Activated CD8-positive, alpha-beta T cell treated with anti-CD3 and anti-CD28 coated beads for 36 hours (primary cell): ENCODE measurements at regions not wholly inside any gene's neighbourhood (a gene's known extent, or its start where the extent isn't known, plus 50 kb on each side); places are given as distances from the start of the nearest gene placed in this dataset.

Experiments
- ATAC-seq: fragments of 200-7000 bp; cut with Tn5 transposase; one replicate; pipeline ENCODE4 v1.10.0; 2021; ENCODE audit warnings: mild to moderate bottlenecking, moderate library complexity
- CTCF ChIA-PET: fragments of 350-600 bp; sonication (Branson Sonifier 250); formaldehyde crosslinking; loops from one replicate; lab custom pipeline; 2021; ENCODE audit warnings: antibody characterized with exemption; lab: Charles Lee
- POLR2A ChIA-PET: fragments of 350-600 bp; sonication (Branson Sonifier 250); formaldehyde crosslinking; loops from one replicate; lab custom pipeline; 2021; ENCODE audit warnings: antibody characterized with exemption; lab: Charles Lee
- DNase-seq: peaks from one replicate; pipeline ENCODE4 v3.0.0-alpha.2; 2020
- H3K27ac Mint-ChIP-seq: one replicate; pipeline ENCODE4 v1.8.0; 2021; ENCODE audit warnings: mild to moderate bottlenecking, mixed read lengths
- H3K27me3 Mint-ChIP-seq: one replicate; pipeline ENCODE4 v1.8.0; 2021; ENCODE audit warnings: mixed read lengths
- H3K36me3 Mint-ChIP-seq: one replicate; pipeline ENCODE4 v1.8.0; 2021; ENCODE audit warnings: low read depth, mixed read lengths
- H3K4me1 Mint-ChIP-seq: one replicate; pipeline ENCODE4 v1.8.0; 2021; ENCODE audit warnings: low read depth, mixed read lengths
- H3K4me3 Mint-ChIP-seq: one replicate; pipeline ENCODE4 v1.8.0; 2021; ENCODE audit warnings: mild to moderate bottlenecking, moderate library complexity, mixed read lengths
- H3K9me3 Mint-ChIP-seq: one replicate; pipeline ENCODE4 v1.8.0; 2021; ENCODE audit warnings: mixed read lengths
- intact Hi-C: fragments of 100-400 bp; cut with micrococcal nuclease; formaldehyde crosslinking; loops from one replicate; pipeline ENCODE4 v1.10.0; 2022
- TF ChIP-seq, protein P1 (sequence below): fragments of 200-600 bp; IDR thresholded peaks from one replicate; pipeline ENCODE4 v1.8.0; 2022; ENCODE audit warnings: antibody characterized with exemption, mild to moderate bottlenecking

GRCh38 chr4:29046186-29046585, 1674.0 kb upstream of the PCDH7 start:
- Mint-ChIP-seq H3K4me3 (no peak overlapping the region), H3K36me3 (no peaks in the 10 kb centered on the region), H3K9me3 (peaks cover 15% of the 10 kb centered on the region), H3K4me1 (no peaks in the 10 kb centered on the region), H3K27ac (no peak overlapping the region), H3K27me3 (no peaks in the 10 kb centered on the region)
- intact Hi-C loops = no loop called here
- TF ChIP-seq, protein P1, sequence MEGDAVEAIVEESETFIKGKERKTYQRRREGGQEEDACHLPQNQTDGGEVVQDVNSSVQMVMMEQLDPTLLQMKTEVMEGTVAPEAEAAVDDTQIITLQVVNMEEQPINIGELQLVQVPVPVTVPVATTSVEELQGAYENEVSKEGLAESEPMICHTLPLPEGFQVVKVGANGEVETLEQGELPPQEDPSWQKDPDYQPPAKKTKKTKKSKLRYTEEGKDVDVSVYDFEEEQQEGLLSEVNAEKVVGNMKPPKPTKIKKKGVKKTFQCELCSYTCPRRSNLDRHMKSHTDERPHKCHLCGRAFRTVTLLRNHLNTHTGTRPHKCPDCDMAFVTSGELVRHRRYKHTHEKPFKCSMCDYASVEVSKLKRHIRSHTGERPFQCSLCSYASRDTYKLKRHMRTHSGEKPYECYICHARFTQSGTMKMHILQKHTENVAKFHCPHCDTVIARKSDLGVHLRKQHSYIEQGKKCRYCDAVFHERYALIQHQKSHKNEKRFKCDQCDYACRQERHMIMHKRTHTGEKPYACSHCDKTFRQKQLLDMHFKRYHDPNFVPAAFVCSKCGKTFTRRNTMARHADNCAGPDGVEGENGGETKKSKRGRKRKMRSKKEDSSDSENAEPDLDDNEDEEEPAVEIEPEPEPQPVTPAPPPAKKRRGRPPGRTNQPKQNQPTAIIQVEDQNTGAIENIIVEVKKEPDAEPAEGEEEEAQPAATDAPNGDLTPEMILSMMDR = no peak
- ATAC-seq (no peak), DNase-seq (no peak)
- ChIA-PET CTCF (no interaction called here), POLR2A (no interaction called here)

GRCh38 chr4:29046781-29047180, 1673.4 kb upstream of the PCDH7 start:
- intact Hi-C loops = no loop called here
- H3K27me3 Mint-ChIP-seq = no peaks in the 10 kb centered on the region
- TF ChIP-seq, protein P1 = no peak
- ChIA-PET POLR2A (no interaction called here), CTCF (no interaction called here)
- no peaks in the 10 kb centered on the region for H3K4me1 Mint-ChIP-seq
- DNase-seq (no peak), ATAC-seq (no peak)
- no peak overlapping the region for H3K4me3 Mint-ChIP-seq
- no peak overlapping the region for H3K27ac Mint-ChIP-seq
- H3K36me3 Mint-ChIP-seq = no peaks in the 10 kb centered on the region
- peaks cover 15% of the 10 kb centered on the region for H3K9me3 Mint-ChIP-seq

GRCh38 chr4:29047341-29048041, 1672.7 kb upstream of the PCDH7 start:
- ATAC-seq (no peak), DNase-seq (no peak)
- no peak overlapping the region for H3K4me3 Mint-ChIP-seq
- H3K27me3 Mint-ChIP-seq = no peaks in the 10 kb centered on the region
- no peak overlapping the region for H3K27ac Mint-ChIP-seq
- ChIA-PET CTCF (no interaction called here), POLR2A (no interaction called here)
- no peaks in the 10 kb centered on the region for H3K36me3 Mint-ChIP-seq
- TF ChIP-seq, protein P1 = no peak
- intact Hi-C loops = no loop called here
- peaks cover 15% of the 10 kb centered on the region for H3K9me3 Mint-ChIP-seq
- H3K4me1 Mint-ChIP-seq = no peaks in the 10 kb centered on the region

DNA sequence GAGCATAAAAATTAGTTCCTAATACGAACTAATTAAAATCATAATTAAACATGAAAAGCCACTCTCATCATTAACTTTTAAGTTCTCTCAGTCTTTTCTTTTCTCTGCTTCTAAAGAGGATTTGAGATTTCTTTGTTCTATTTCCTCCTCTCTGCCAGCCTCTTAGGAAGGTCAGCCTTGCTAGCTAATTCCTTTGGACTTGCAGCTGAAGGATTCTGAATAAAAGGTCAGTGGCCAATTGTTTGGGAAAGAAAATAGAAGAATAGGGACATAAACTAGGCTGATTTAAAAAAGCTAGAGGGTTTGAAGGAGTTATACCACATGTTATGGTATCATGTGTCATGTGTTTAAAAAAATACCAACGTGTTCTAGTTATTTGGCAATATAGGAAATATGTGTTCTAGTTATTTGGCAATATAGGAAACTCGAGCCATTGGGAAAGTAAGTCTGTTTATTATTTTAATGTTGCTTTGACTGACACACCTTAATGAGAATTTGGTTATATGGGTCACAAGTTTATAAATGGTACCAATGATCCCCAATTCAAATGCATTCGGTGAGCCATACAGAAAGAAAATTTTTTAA, 1668.7 kb upstream of the PCDH7 start:
- no peaks in the 10 kb centered on the region for H3K36me3 Mint-ChIP-seq
- intact Hi-C loops = no loop called here
- CTCF ChIA-PET = no interaction called here
- TF ChIP-seq, protein P1 = no peak
- ATAC-seq (no peak), DNase-seq (no peak)
- no peak overlapping the region for H3K4me3 Mint-ChIP-seq
- no peaks in the 10 kb centered on the region for H3K27me3 Mint-ChIP-seq
- POLR2A ChIA-PET = no interaction called here
- peaks cover 16% of the 10 kb centered on the region for H3K9me3 Mint-ChIP-seq
- H3K4me1 Mint-ChIP-seq = no peaks in the 10 kb centered on the region
- H3K27ac Mint-ChIP-seq = no peak overlapping the region

- Mint-ChIP-seq H3K9me3 (peaks cover 13% of the 10 kb centered on the region), H3K4me1 (no peaks in the 10 kb centered on the region), H3K27ac (no peak overlapping the region), H3K36me3 (no peaks in the 10 kb centered on the region), H3K27me3 (no peaks in the 10 kb centered on the region), H3K4me3 (no peak overlapping the region)
- ATAC-seq (no peak), DNase-seq (no peak)
- POLR2A ChIA-PET = no interaction called here
- TF ChIP-seq, protein P1 = no peak
- intact Hi-C loops = no loop called here
- CTCF ChIA-PET = no interaction called here
These were observed 1667.9 kb upstream of the PCDH7 start for GRCh38 chr4:29052266-29052665.
